Right atrium auricular region (tissue), 2 donors: ENCODE measurements at regions not wholly inside any gene's neighbourhood (a gene's known extent, or its start where the extent isn't known, plus 50 kb on each side); places are given as distances from the start of the nearest gene placed in this dataset.

ENCODE experiments used
- DNase-seq: peaks from one replicate; pipeline ENCODE4 v3.0.0-alpha.2; 2019; ENCODE audit warnings: low spot score
- H3K27ac ChIP-seq, 2 donors: fragments of 200-600 bp; sonication (generic); 1 replicate in 1 of 2; 2 replicates in 1 of 2; pipeline ENCODE4 v1.5.1; 2016 to 2019
- H3K27me3 ChIP-seq, 2 donors: fragments of 200-600 bp; sonication (generic); one replicate each; pipeline versions ENCODE4 v1.5.1 to v1.6.0; 2017 to 2019
- H3K36me3 ChIP-seq: fragments of 200-600 bp; sonication (generic); one replicate; pipeline ENCODE4 v1.5.1; 2016
- H3K4me1 ChIP-seq, 2 donors: fragments of 200-600 bp; sonication (generic); one replicate each; pipeline versions ENCODE4 v1.5.1 to v1.6.0; 2017 to 2019
- H3K4me3 ChIP-seq, 2 donors: fragments of 200-600 bp; sonication (generic); 1 replicate in 1 of 2; 2 replicates in 1 of 2; pipeline ENCODE4 v1.5.1; 2017 to 2019; ENCODE audit warnings: mild to moderate bottlenecking in 1 of 2, moderate library complexity in 1 of 2
- H3K9me3 ChIP-seq, 2 donors: fragments of 200-600 bp; sonication (generic); one replicate each; pipeline ENCODE4 v1.5.1; 2019
- TF ChIP-seq, protein P1 (sequence below), 2 donors: fragments of 200-600 bp; sonication (generic); IDR thresholded peaks; one replicate each; pipeline ENCODE4 v1.5.1; 2019; ENCODE audit warnings: antibody characterized with exemption in 2 of 2

DNA sequence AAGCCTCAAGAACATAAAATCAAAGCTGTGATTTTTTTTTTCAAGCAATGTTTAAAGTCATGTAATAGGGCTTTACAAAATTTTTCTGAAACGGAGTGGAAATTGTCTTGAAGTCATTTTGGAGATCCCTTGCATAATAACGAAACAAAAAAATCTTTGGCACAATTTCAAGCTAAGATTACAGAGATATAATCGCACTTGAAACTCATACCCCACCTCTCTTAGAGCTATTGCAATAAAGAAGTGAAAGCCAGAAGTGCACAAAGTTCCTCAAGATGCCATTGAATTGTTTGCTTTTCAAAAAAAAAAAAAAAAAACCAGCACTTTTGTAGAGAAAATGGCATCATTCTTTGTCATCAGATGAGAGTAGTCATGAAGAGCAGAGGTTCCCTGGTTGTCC lies 152.3 kb downstream of the PAX3 start:
- no peaks in the 10 kb centered on the region for H3K27me3 ChIP-seq
- TF ChIP-seq, protein P1, sequence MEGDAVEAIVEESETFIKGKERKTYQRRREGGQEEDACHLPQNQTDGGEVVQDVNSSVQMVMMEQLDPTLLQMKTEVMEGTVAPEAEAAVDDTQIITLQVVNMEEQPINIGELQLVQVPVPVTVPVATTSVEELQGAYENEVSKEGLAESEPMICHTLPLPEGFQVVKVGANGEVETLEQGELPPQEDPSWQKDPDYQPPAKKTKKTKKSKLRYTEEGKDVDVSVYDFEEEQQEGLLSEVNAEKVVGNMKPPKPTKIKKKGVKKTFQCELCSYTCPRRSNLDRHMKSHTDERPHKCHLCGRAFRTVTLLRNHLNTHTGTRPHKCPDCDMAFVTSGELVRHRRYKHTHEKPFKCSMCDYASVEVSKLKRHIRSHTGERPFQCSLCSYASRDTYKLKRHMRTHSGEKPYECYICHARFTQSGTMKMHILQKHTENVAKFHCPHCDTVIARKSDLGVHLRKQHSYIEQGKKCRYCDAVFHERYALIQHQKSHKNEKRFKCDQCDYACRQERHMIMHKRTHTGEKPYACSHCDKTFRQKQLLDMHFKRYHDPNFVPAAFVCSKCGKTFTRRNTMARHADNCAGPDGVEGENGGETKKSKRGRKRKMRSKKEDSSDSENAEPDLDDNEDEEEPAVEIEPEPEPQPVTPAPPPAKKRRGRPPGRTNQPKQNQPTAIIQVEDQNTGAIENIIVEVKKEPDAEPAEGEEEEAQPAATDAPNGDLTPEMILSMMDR (IDR thresholded peaks at IDR 0.05) = no peak
- no peaks in the 10 kb centered on the region for H3K4me1 ChIP-seq

DNA sequence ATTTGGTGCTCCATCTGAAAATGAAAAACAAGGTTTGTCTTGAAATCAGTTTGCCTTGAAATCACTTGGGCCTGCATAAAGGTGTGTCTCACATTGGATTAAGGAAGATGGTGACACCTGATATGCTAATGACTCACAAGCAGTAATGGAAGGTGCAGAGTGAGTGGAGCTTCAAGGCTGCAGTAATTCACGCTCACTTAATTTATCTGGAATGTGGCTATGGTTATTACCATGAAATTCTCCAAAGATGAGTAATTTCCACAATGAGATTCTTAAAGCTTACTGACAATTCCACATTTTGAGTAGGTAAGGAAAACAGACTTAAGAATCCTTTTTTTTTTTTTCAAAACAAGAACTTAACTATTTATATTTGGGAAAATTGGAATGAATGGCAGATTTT lies 156.8 kb downstream of the PAX3 start:
- TF ChIP-seq, protein P1 (IDR thresholded peaks at IDR 0.05) = no peak
- H3K27me3 ChIP-seq = no peaks in the 10 kb centered on the region
- H3K4me3 ChIP-seq = no peak overlapping the region
- no peak overlapping the region for H3K27ac ChIP-seq
- H3K9me3 ChIP-seq = peaks cover 0 to 14% of the 10 kb centered on the region in 2 donors
- H3K4me1 ChIP-seq = no peaks in the 10 kb centered on the region
- no peak for DNase-seq
- no peaks in the 10 kb centered on the region for H3K36me3 ChIP-seq

More for the DNA sequence above, 152.3 kb downstream of the PAX3 start:
- H3K27ac ChIP-seq = no peak overlapping the region
- H3K36me3 ChIP-seq = no peaks in the 10 kb centered on the region
- peaks cover 0 to 12% of the 10 kb centered on the region in 2 donors for H3K9me3 ChIP-seq
- DNase-seq = no peak
- H3K4me3 ChIP-seq = no peak overlapping the region

DNA sequence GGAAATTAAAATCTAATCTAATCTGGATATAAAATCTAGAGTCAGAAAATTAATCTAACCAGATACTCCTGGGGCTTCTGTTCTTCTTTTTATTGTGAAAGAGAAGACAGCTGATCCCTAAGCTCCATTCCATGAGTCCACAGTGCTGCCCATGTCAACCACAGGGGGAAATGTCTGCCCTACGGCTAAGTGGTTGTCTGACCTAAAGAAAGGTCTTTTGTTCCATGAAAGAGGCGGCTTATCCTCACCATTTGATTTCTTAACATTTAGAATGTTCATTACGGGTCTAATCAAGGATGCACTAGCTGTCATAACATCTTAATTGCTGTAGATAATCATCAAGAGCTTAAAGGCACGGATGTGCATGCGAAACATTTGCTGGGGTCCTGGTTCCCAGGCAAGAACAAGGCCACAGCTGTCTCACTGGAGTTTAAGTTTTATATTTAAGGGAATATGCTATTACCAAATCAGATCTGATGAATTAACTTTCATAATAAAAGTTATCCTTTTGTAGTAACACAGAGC lies 162.6 kb downstream of the PAX3 start:
- Histone ChIP-seq H3K4me1 (no peaks in the 10 kb centered on the region), H3K27me3 (no peaks in the 10 kb centered on the region), H3K4me3 (no peak overlapping the region), H3K27ac (no peak overlapping the region), H3K9me3 (peaks cover 0 to 18% of the 10 kb centered on the region in 2 donors), H3K36me3 (no peaks in the 10 kb centered on the region)
- DNase-seq = no peak
- TF ChIP-seq, protein P1 (IDR thresholded peaks at IDR 0.05) = no peak

DNA sequence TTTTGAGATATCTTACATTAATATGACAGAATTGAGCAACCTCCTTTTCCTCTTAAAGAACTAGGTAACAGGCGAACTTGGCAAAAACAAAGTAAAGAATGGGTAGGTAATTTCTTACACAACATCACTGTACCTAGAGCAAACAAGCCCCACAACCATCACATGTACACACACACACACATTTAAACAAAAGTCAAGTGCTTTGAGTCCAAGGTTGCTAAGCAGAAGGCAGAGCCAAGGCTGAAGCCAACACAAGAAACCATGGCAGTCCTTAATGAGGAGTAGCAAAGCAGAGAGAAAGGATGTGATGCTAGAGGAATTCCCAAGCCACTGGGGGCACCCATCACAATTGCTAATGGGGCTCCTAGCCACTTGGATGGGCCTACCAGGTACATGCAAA lies 164.1 kb downstream of the PAX3 start:
- H3K27me3 ChIP-seq = no peaks in the 10 kb centered on the region
- DNase-seq = no peak
- H3K4me3 ChIP-seq = no peak overlapping the region
- H3K27ac ChIP-seq = no peak overlapping the region
- peaks cover 0 to 18% of the 10 kb centered on the region in 2 donors for H3K9me3 ChIP-seq
- TF ChIP-seq, protein P1 (IDR thresholded peaks at IDR 0.05) = no peak
- H3K36me3 ChIP-seq = no peaks in the 10 kb centered on the region
- H3K4me1 ChIP-seq = no peaks in the 10 kb centered on the region

DNA sequence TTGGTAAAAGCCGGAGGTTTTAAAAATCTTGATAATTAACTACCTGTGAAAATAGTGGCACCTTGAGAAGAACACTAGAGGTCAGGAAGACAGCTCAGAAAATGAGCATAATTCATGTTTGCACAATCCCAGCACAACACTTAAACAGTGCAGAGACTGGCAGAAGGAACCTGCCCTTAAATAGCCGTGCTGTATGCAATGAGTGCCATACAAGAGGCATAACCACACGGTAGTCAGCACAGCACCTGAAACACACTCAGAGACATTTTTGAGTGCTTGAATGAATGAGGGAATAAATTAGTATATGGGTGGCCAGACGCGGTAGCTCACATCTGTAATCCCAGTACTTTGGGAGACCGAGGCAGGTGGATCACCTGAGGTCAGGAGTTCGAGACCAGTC lies 164.9 kb downstream of the PAX3 start:
- TF ChIP-seq, protein P1 (IDR thresholded peaks at IDR 0.05) = no peak
- Histone ChIP-seq H3K27me3 (no peaks in the 10 kb centered on the region), H3K36me3 (no peaks in the 10 kb centered on the region), H3K27ac (no peak overlapping the region), H3K4me3 (no peak overlapping the region), H3K4me1 (no peaks in the 10 kb centered on the region), H3K9me3 (peaks cover 0 to 18% of the 10 kb centered on the region in 2 donors)
- DNase-seq = no peak

DNA sequence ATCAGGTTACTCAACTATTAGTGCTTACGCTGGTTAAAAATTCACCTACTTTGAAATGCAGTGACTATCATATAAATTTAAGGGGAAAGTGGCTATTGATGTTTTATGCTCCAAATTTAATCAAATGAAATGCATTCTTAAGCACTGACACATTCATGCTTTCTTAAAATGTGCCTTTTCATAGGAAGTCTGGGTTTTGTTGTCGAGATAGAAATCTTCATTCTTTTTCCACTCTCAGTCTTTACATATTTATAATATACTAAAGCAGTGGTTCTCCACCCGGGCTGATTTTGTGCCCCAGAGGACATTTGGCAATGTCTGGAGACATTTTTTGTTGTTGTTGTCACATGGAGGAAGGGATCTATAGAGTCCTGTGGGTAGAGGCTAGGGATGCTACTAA lies 167.9 kb downstream of the PAX3 start:
- no peaks in the 10 kb centered on the region for H3K9me3 ChIP-seq
- TF ChIP-seq, protein P1 (IDR thresholded peaks at IDR 0.05) = no peak
- no peak overlapping the region for H3K27ac ChIP-seq
- no peaks in the 10 kb centered on the region for H3K36me3 ChIP-seq
- no peak for DNase-seq
- no peaks in the 10 kb centered on the region for H3K4me1 ChIP-seq
- H3K4me3 ChIP-seq = no peak overlapping the region
- no peaks in the 10 kb centered on the region for H3K27me3 ChIP-seq
